Neural crest cell (in vitro differentiated cells): ENCODE measurements at regions not wholly inside any gene's neighbourhood (a gene's known extent, or its start where the extent isn't known, plus 50 kb on each side); places are given as distances from the start of the nearest gene placed in this dataset.

ENCODE experiments used
- DNase-seq: peaks from one replicate; pipeline ENCODE4 v3.0.0; 2021; ENCODE audit warnings: low read depth, mixed read lengths, low spot score
- H3K27ac Mint-ChIP-seq: one replicate; pipeline ENCODE4 v1.8.0; 2021; ENCODE audit warnings: mild to moderate bottlenecking, mixed read lengths; ENCODE audit not compliant: unreplicated experiment
- H3K27me3 Mint-ChIP-seq: 2 replicates; pipeline ENCODE4 v1.8.0; 2021; ENCODE audit warnings: low read depth, mild to moderate bottlenecking, mixed read lengths
- H3K36me3 Mint-ChIP-seq: 2 replicates; pipeline ENCODE4 v1.8.0; 2021; ENCODE audit warnings: low read depth, mild to moderate bottlenecking, mixed read lengths
- H3K4me1 Mint-ChIP-seq: 2 replicates; pipeline ENCODE4 v1.8.0; 2021; ENCODE audit warnings: mixed read lengths
- H3K4me3 Mint-ChIP-seq: one replicate; pipeline ENCODE4 v1.8.0; 2021; ENCODE audit warnings: mild to moderate bottlenecking, mixed read lengths
- H3K9me3 Mint-ChIP-seq: 2 replicates; pipeline ENCODE4 v1.8.0; 2021; ENCODE audit warnings: mixed read lengths
- CTCF ChIP-seq: fragments of 200-600 bp; sonication (generic); conservative IDR thresholded peaks from 2 replicates; pipeline ENCODE4 v1.5.0; 2021; ENCODE audit warnings: antibody characterized with exemption, mild to moderate bottlenecking

- peaks cover 14% of the 10 kb centered on the region for H3K4me1 Mint-ChIP-seq
- no peak for TF ChIP-seq CTCF
- H3K4me3 Mint-ChIP-seq, result no peak overlapping the region
- H3K27me3 Mint-ChIP-seq, result peaks cover 4% of the 10 kb centered on the region
- peaks cover 9% of the 10 kb centered on the region for H3K9me3 Mint-ChIP-seq
- no peak overlapping the region for H3K27ac Mint-ChIP-seq
- no peak for DNase-seq
- H3K36me3 Mint-ChIP-seq, result peaks cover 4% of the 10 kb centered on the region
These were observed 814.4 kb downstream of the CDH11 start for GRCh38 chr16:64307431-64307830.

- no peak overlapping the region for H3K4me3 Mint-ChIP-seq
- no peak for DNase-seq
- H3K9me3 Mint-ChIP-seq, result peaks cover 9% of the 10 kb centered on the region
- no peak overlapping the region for H3K27ac Mint-ChIP-seq
- TF ChIP-seq CTCF, result no peak
- peaks cover 14% of the 10 kb centered on the region for H3K4me1 Mint-ChIP-seq
- H3K27me3 Mint-ChIP-seq, result peaks cover 4% of the 10 kb centered on the region
- peaks cover 4% of the 10 kb centered on the region for H3K36me3 Mint-ChIP-seq
These were observed 816.2 kb downstream of the CDH11 start for GRCh38 chr16:64305663-64306062.

- H3K9me3 Mint-ChIP-seq, result peaks cover 9% of the 10 kb centered on the region
- no peak for TF ChIP-seq CTCF
- no peak overlapping the region for H3K4me3 Mint-ChIP-seq
- no peak overlapping the region for H3K27ac Mint-ChIP-seq
- H3K4me1 Mint-ChIP-seq, result peaks cover 14% of the 10 kb centered on the region
- DNase-seq, result no peak
- H3K36me3 Mint-ChIP-seq, result peaks cover 4% of the 10 kb centered on the region
- peaks cover 4% of the 10 kb centered on the region for H3K27me3 Mint-ChIP-seq
These were observed 816.9 kb downstream of the CDH11 start for GRCh38 chr16:64304951-64305350.

- peaks cover 4% of the 10 kb centered on the region for H3K36me3 Mint-ChIP-seq
- peaks cover 14% of the 10 kb centered on the region for H3K4me1 Mint-ChIP-seq
- DNase-seq, result no peak
- TF ChIP-seq CTCF, result no peak
- peaks cover 4% of the 10 kb centered on the region for H3K9me3 Mint-ChIP-seq
- no peak overlapping the region for H3K4me3 Mint-ChIP-seq
- peaks cover 4% of the 10 kb centered on the region for H3K27me3 Mint-ChIP-seq
- no peak overlapping the region for H3K27ac Mint-ChIP-seq
These were observed 817.5 kb downstream of the CDH11 start for GRCh38 chr16:64304396-64304795.

GRCh38 chr16:64297863-64298600 is 823.8 kb downstream of the CDH11 start:
- no peak overlapping the region for H3K27ac Mint-ChIP-seq
- no peak overlapping the region for H3K4me3 Mint-ChIP-seq
- DNase-seq, result no peak
- H3K9me3 Mint-ChIP-seq, result peaks cover 5% of the 10 kb centered on the region
- H3K4me1 Mint-ChIP-seq, result no peaks in the 10 kb centered on the region
- peaks cover 4% of the 10 kb centered on the region for H3K36me3 Mint-ChIP-seq
- no peaks in the 10 kb centered on the region for H3K27me3 Mint-ChIP-seq
- no peak for TF ChIP-seq CTCF
